ENCODE measurements at regions not wholly inside any gene's neighbourhood (a gene's known extent, or its start where the extent isn't known, plus 50 kb on each side); places are given as distances from the start of the nearest gene placed in this dataset.

GRCh38 chr12:94070520-94070919 lies 77.9 kb upstream of the PLXNC1 start:
- no peak for DNase-seq

GRCh38 chr12:94071258-94071657 lies 77.1 kb upstream of the PLXNC1 start:
- DNase-seq = no peak

GRCh38 chr12:94073441-94074051 lies 74.8 kb upstream of the PLXNC1 start:
- DNase-seq = no peak

- DNase-seq = no peak
Measured at GRCh38 chr12:94074216-94074979, 74.0 kb upstream of the PLXNC1 start.

- no peak for DNase-seq
Measured at GRCh38 chr12:94074980-94075629, 73.3 kb upstream of the PLXNC1 start.

- no peak for DNase-seq
Measured at GRCh38 chr12:94077209-94077608, 71.2 kb upstream of the PLXNC1 start.

GRCh38 chr12:94078138-94078723 lies 70.1 kb upstream of the PLXNC1 start:
- no peak for DNase-seq

GRCh38 chr12:94078736-94079509 lies 69.5 kb upstream of the PLXNC1 start:
- no peak for DNase-seq

- no peak for DNase-seq
Measured at GRCh38 chr12:94079566-94080340, 68.6 kb upstream of the PLXNC1 start.

GRCh38 chr12:94080341-94081009 lies 67.9 kb upstream of the PLXNC1 start:
- no peak for DNase-seq

GRCh38 chr12:94082690-94083089 lies 65.7 kb upstream of the PLXNC1 start:
- DNase-seq = no peak

- no peak for DNase-seq
Measured at GRCh38 chr12:94089891-94090290, 58.5 kb upstream of the PLXNC1 start.

- DNase-seq = no peak
Measured at GRCh38 chr12:94091624-94092023, 56.8 kb upstream of the PLXNC1 start.

- DNase-seq = no peak
Measured at GRCh38 chr12:94092516-94093241, 55.7 kb upstream of the PLXNC1 start.

GRCh38 chr12:94094700-94095099 lies 53.7 kb upstream of the PLXNC1 start:
- DNase-seq = no peak

GRCh38 chr12:94095618-94096017 lies 52.8 kb upstream of the PLXNC1 start:
- no peak for DNase-seq

- DNase-seq = no peak
Measured at GRCh38 chr12:94098466-94098865, 49.9 kb upstream of the PLXNC1 start.

Data from DMS79 (cell line).